ENCODE measurements at regions not wholly inside any gene's neighbourhood (a gene's known extent, or its start where the extent isn't known, plus 50 kb on each side); places are given as distances from the start of the nearest gene placed in this dataset.

DNA sequence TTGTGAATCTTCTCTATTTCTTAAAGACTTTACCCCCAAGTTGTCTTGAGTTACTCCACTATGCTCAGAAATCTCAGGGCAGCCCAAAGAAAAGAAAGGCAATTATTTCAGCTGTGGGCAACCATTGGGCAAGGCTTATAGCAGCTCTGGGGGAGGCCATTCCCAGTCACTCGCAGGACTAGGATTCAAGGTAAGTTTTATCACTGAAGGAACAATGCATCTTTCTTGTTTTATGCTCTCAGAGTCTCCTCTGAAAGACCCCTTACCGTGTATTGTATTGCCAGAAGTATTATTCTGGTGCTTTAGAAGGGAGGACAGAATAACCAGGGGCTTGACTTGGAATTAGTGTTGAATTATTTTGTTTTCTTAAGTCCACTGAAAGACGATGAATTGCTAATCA lies 586.3 kb upstream of the MAP3K7 start:
- DNase-seq (ENCODE audit: low spot score): no peak

GRCh38 chr6:91171754-91172462 lies 585.0 kb upstream of the MAP3K7 start:
- no peak for DNase-seq (ENCODE audit: low spot score)

DNA sequence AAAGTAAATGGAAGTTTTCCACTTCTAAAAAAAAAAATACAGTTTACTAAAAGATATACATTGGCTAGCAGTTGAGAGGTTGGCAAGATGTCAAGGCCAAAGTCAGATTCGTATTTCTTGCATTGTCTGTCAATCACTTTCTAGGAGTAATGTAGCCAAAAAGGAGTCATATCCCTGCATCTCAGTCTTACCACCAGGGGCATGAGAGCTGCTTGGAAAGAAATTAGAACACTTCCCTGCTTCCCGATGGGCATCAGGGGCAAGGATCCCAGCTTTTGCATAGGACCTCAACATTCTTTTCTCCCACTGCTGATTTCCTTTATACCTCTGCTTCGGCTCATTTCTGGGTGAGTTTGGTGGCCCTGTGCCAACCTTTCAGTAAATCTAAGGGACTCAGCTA lies 581.0 kb upstream of the MAP3K7 start:
- DNase-seq (ENCODE audit: low spot score): no peak

DNA sequence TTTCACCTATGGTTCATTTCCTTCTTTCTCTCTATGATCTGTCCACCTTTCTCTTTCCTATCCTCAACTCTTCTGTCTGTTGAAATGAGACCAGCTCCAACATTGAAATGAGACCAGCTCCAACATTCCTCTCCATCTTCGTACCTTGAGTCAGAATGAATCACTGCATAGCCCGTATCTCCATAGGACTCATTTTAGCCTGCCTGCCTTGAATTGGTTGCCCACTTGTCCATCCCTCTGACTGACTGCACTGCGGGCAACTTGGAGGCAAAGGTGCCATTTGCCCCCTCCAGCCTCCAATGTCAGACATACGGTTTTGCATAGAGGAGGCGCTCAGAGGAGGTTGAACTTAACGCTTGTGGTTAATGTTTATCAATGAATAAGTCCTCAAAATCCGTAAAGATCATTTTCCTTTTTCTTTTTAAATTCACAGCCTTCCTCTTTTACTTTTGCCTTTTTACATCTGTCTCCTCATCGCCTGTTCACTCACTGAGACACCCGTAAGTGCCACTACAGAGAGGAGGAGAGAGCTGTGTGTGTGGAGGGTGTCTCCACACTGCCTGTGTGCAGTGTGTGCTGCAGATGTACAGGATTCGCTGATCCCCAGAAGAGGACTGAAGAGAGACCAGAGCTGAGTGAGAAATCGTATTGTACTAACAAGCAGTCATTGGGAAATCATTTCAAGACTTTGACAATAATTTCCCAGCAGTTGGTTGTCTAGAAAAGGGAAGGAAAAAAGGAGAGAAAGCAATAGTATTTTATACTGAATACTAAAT lies 579.6 kb upstream of the MAP3K7 start:
- DNase-seq (ENCODE audit: low spot score): no peak

GRCh38 chr6:91164105-91164504 lies 577.2 kb upstream of the MAP3K7 start:
- DNase-seq (ENCODE audit: low spot score): no peak

DNA sequence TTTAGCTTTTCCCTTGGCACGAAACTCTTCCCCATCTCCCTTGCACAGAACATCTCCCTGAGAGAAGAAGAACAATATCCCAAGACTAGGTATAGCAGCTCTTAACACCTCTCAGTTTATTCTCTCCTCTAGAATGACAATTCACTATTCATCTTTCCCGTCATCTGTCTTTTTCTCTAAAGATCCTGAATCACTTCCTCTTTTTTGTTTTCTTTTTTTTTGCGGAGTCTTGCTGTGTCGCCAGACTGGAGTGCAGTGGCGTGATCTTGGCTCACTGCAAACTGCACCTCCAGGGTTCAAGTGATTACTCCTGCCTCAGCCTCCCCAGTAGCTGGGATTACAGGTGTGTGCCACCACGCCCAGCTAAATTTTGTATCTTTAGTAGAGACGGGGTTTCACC lies 574.4 kb upstream of the MAP3K7 start:
- no peak for DNase-seq (ENCODE audit: low spot score)

GRCh38 chr6:91155129-91155785 lies 568.4 kb upstream of the MAP3K7 start:
- no peak for DNase-seq (ENCODE audit: low spot score)

GRCh38 chr6:91152824-91153223 lies 566.0 kb upstream of the MAP3K7 start:
- DNase-seq (ENCODE audit: low spot score): no peak

DNA sequence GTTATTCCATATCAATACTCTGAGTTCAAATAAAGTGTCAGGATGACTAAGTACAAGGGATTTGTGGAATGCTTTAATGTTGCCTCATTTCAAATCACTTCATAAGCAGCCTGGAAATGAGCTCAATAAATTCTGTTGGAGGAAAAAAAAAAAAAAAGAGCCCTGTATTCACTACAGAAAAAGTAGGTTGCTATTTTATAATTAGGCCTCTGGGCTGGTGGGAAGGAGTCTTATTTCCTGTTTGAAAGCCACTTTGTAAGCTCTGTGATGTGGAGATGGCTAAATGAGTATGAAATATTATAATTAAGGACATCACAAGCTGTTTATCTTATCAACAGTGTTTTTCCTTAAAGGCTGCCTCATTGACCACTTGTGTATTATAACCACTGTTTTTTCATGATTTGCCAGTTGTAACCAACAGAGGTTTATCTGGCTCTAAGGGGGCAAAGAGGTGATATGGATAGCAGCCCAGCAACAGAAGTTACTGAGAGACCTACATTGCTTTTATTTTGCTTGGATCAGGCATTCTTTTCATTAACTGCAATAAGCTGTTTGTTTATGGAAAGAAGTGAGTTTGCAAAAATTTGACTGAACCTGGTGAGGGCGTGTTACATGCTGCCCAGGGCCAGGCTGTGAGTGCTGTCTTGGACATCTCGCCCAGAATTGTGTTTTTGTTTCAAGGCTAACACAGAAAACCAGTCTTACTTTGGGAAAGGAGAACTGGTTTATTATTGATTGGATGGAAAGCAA lies 563.3 kb upstream of the MAP3K7 start:
- DNase-seq (ENCODE audit: low spot score): no peak

DNA sequence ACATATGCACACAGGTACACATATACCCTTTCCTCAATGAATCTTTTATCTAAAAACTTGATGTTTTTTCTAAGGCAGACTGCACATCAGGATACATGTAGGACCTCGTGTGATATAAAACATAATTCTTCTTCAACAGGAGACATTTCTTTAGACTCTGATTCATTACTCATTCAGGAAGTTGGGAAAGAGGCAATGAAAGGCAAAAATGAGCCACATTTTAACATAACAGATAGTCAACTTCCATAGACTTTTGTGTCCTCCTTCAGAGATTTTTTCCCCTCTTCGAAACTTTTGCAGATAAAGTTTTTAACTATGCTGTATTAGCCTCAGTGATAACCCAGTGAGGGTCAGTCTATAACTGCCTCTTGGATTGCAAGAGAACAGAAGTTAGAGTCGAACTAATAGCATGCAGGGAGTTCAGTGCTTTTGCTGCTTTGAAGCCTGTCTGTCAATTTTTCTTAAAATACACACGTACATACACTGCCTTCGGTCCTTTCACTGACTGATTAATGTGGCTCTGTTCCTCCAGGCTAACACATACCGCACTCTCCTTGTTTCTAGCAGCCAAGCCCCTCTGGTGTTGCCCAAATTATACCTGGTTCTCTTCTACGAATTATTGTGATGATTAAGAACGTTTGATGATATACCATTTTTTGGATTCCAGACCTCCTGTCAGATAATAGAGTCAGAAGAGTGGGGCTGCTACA lies 562.5 kb upstream of the MAP3K7 start:
- DNase-seq (ENCODE audit: low spot score): no peak

- no peak for DNase-seq (ENCODE audit: low spot score)
These were observed 557.3 kb upstream of the MAP3K7 start for GRCh38 chr6:91144126-91144525.

GRCh38 chr6:91142154-91142553 lies 555.3 kb upstream of the MAP3K7 start:
- DNase-seq (ENCODE audit: low spot score): no peak

- no peak for DNase-seq (ENCODE audit: low spot score)
These were observed 554.5 kb upstream of the MAP3K7 start for GRCh38 chr6:91141346-91141745.

DNA sequence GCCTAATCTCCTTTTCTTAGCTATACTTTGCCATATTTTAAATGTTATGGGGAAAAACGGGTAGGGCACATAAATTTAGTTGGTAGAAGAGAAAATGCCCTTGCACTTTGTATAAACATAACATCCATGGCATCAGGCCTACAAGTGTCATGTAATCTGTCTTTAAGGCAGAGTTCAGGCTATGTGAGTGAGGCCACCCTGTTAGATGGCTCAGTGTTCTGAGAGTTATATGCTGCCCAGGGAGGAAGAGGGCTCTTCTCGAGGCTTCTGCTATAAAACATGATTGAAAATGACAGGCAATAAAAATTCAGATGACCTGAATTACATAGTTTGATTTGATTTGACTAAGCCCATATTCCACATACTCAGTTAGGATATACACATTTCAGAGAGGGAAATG lies 553.6 kb upstream of the MAP3K7 start:
- no peak for DNase-seq (ENCODE audit: low spot score)

GRCh38 chr6:91137286-91137685 lies 550.4 kb upstream of the MAP3K7 start:
- DNase-seq (ENCODE audit: low spot score): no peak

DNA sequence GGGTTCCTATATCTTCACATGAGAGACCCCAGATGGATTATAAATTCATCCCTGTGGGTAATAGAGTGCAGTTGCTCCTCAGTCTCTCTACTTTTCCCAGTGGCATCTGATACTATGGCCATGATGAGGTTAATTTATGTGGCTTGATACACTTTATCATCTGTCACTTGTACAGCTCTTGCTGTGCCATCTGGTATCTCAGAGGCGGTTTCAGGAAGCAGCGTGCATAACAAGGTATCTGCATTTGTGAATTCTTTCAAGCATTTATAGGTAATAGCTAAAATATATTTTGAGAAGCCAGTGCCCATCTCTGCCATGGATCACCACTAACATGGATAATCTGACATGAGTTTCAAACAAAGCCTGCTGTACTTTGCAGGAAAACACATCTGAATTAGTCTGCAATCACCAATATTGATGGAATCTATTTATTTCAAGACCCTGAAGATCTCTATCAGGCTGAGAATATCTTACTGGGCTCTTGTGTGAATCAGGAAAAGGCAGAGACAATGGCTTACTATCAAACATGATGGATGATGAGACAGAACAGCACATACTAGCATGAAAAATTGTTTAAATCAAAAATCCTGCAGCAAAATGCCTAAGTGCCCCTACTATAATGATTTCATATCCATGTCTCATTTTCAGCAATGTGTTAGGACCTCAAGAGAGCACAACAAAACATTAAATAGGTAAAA lies 548.7 kb upstream of the MAP3K7 start:
- no peak for DNase-seq (ENCODE audit: low spot score)

DNA sequence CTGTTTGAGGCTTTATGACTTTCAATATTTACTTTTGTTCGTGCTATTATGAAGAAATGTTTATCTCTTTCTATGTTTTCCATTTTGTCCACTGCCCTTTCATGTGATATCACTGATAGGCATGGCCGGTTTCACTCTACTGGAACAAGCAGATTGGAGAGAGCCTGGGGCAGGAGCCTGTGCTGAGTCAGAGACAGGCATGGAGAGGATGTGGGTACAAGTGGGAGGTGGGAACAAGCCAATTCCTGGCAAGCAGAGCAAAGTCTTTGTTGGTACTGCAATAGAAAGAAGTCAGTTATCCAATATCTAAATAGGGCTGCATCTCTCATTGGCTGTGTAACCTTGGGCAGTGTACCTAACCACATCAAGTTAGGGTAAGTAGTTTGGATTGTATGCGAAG lies 545.6 kb upstream of the MAP3K7 start:
- DNase-seq (ENCODE audit: low spot score): no peak

DNA sequence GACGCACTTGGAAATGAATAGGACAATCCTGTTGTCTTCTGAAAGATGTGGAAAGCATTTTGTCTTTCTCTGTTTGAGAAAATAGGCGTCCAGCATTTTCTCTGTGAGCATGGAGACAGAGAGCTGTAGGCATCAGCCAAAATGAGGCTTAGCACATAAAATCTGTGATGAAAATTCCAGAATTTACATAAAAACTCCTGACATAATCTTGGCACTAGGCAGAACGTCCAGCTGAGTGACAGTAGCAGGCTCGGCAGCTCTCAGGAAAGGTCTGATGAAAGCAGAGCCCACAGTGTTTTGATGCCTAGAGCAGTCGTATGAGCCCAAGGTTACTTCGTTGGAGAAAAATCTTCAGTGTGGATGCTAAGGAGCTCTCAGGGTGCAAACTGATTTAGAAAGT lies 543.3 kb upstream of the MAP3K7 start:
- no peak for DNase-seq (ENCODE audit: low spot score)

DNA sequence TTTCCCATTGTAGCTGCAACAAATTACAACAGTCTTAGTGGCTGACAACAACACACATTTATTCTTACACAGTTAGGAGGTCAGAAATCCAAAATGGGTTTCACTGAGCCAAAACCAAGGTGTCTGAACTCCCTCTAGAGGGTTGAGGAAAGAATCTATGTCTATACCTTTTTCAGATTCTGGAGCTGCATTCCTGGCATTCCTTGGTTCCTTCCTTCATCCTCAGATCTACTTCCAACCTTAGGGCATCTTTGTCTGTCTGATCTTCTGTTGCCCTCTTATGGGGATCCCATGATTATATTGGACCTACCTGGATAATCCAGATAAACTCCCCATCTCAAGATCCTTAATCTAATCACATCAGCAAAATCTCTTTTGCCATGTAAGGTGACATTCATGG lies 540.9 kb upstream of the MAP3K7 start:
- no peak for DNase-seq (ENCODE audit: low spot score)

DNA sequence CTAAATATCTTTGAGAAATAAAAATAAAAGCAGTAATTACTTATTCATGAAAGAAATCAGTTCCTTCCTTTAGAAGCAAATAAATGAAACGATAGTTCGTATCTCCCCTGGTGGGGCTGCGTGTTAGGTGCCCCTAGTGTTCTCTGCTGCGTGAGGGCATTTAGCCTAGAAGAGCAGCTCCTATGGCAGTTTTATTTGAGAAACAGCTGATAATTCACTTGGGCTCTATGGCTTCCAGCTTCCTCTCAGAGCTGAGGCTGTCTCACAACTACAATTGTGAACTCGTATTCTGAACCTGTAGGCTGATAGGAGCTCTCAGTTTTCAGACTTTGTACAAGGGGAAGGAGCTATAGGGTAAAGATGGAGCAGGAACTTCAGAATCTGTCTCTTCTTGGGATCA lies 540.0 kb upstream of the MAP3K7 start:
- no peak for DNase-seq (ENCODE audit: low spot score)

DNA sequence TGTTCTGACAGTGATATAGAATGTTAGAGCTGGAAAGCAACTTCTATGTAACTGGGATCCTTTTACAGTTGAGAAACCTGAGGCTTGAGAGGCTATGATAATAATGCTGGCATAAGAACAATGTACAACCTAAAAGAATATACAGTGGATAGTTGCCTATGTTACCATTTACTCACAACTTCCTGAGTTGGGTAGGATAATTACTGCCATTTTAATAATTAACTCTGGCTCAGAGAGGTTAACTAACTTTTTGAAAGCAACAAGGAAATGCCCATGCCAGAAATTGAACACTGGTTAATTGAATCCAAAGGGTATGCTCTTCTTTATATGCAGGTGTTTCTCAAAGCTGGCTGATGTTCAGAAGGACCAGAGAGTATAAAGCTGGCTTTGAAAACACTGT lies 530.7 kb upstream of the MAP3K7 start:
- no peak for DNase-seq (ENCODE audit: low spot score)

All from CD4-positive, alpha-beta T cell treated with Interleukin-2 at 100 ng/mL for 4 hours (primary cell).